ENCODE measurements at regions not wholly inside any gene's neighbourhood (a gene's known extent, or its start where the extent isn't known, plus 50 kb on each side); places are given as distances from the start of the nearest gene placed in this dataset.

- DNase-seq (ENCODE audit: low spot score): no peak
These were observed 637.9 kb downstream of the NLGN4Y start for GRCh38 chrY:15162211-15162610.

GRCh38 chrY:15179890-15180289, 655.6 kb downstream of the NLGN4Y start:
- no peak for DNase-seq (ENCODE audit: low spot score)

GRCh38 chrY:15229056-15229455, 704.7 kb downstream of the NLGN4Y start:
- no peak for DNase-seq (ENCODE audit: low spot score)

- DNase-seq (ENCODE audit: low spot score): no peak
These were observed 715.3 kb downstream of the NLGN4Y start for GRCh38 chrY:15239596-15240132.

GRCh38 chrY:15259286-15259685, 735.0 kb downstream of the NLGN4Y start:
- DNase-seq (ENCODE audit: low spot score): no peak

- DNase-seq (ENCODE audit: low spot score): no peak
These were observed 762.2 kb downstream of the NLGN4Y start for GRCh38 chrY:15286572-15286971.

GRCh38 chrY:15289821-15290220, 765.5 kb downstream of the NLGN4Y start:
- no peak for DNase-seq (ENCODE audit: low spot score)

GRCh38 chrY:15292881-15293280, 768.6 kb downstream of the NLGN4Y start:
- DNase-seq (ENCODE audit: low spot score): no peak

- DNase-seq (ENCODE audit: low spot score): no peak
These were observed 777.5 kb downstream of the NLGN4Y start for GRCh38 chrY:15301879-15302278.

GRCh38 chrY:15312166-15312565, 787.8 kb downstream of the NLGN4Y start:
- DNase-seq (ENCODE audit: low spot score): no peak

GRCh38 chrY:15324189-15324588, 799.9 kb downstream of the NLGN4Y start:
- DNase-seq (ENCODE audit: low spot score): no peak

GRCh38 chrY:15325201-15325600, 800.9 kb downstream of the NLGN4Y start:
- no peak for DNase-seq (ENCODE audit: low spot score)

- DNase-seq (ENCODE audit: low spot score): no peak
These were observed 802.3 kb downstream of the NLGN4Y start for GRCh38 chrY:15326673-15327072.

GRCh38 chrY:15328848-15329247, 804.5 kb downstream of the NLGN4Y start:
- DNase-seq (ENCODE audit: low spot score): no peak

GRCh38 chrY:15343522-15343921, 819.2 kb downstream of the NLGN4Y start:
- DNase-seq (ENCODE audit: low spot score): no peak

- DNase-seq (ENCODE audit: low spot score): no peak
These were observed 821.3 kb downstream of the NLGN4Y start for GRCh38 chrY:15345471-15346155.

- DNase-seq (ENCODE audit: low spot score): no peak
These were observed 825.0 kb downstream of the NLGN4Y start for GRCh38 chrY:15349351-15349750.

- no peak for DNase-seq (ENCODE audit: low spot score)
These were observed 831.0 kb downstream of the NLGN4Y start for GRCh38 chrY:15355321-15355720.

GRCh38 chrY:15360471-15360870, 836.1 kb downstream of the NLGN4Y start:
- DNase-seq (ENCODE audit: low spot score): no peak

GRCh38 chrY:15364996-15365395, 840.7 kb downstream of the NLGN4Y start:
- DNase-seq (ENCODE audit: low spot score): no peak

GRCh38 chrY:15368786-15369185, 844.5 kb downstream of the NLGN4Y start:
- no peak for DNase-seq (ENCODE audit: low spot score)

GRCh38 chrY:15385178-15385577, 860.8 kb downstream of the NLGN4Y start:
- no peak for DNase-seq (ENCODE audit: low spot score)

- no peak for DNase-seq (ENCODE audit: low spot score)
These were observed 873.4 kb downstream of the NLGN4Y start for GRCh38 chrY:15397556-15398280.

Measured in globus pallidus (tissue), 1 donor.